HK-2 (cell line): ENCODE measurements at regions not wholly inside any gene's neighbourhood (a gene's known extent, or its start where the extent isn't known, plus 50 kb on each side); places are given as distances from the start of the nearest gene placed in this dataset.
"Not testable (repeated sequence)": the region's sequence is repeated elsewhere in the genome, so short reads cannot be mapped to it uniquely, and the experiment has no call there.

Experiments
- DNase-seq: peaks from one replicate; pipeline ENCODE4 v3.0.0-alpha.2; 2018; ENCODE audit not compliant: unreplicated experiment

GRCh38 chr2:184192649-184193048 lies 405.7 kb upstream of the ZNF804A start:
- DNase-seq, result no peak

- DNase-seq, result no peak
These were observed 400.9 kb upstream of the ZNF804A start for GRCh38 chr2:184197413-184197812.

- not testable (repeated sequence) for DNase-seq
These were observed 399.5 kb upstream of the ZNF804A start for GRCh38 chr2:184198791-184199190.

- no peak for DNase-seq
These were observed 399.1 kb upstream of the ZNF804A start for GRCh38 chr2:184199274-184199673.

GRCh38 chr2:184201246-184201645 lies 397.1 kb upstream of the ZNF804A start:
- no peak for DNase-seq

- DNase-seq, result no peak
These were observed 394.7 kb upstream of the ZNF804A start for GRCh38 chr2:184203661-184204060.

- DNase-seq, result no peak
These were observed 393.2 kb upstream of the ZNF804A start for GRCh38 chr2:184205048-184205596.

- no peak for DNase-seq
These were observed 392.3 kb upstream of the ZNF804A start for GRCh38 chr2:184206045-184206444.

GRCh38 chr2:184210329-184210728 lies 388.0 kb upstream of the ZNF804A start:
- DNase-seq, result no peak

- DNase-seq, result no peak
These were observed 382.6 kb upstream of the ZNF804A start for GRCh38 chr2:184215745-184216144.

- no peak for DNase-seq
These were observed 341.7 kb upstream of the ZNF804A start for GRCh38 chr2:184256611-184257010.

- DNase-seq, result no peak
These were observed 337.0 kb upstream of the ZNF804A start for GRCh38 chr2:184261331-184261730.

GRCh38 chr2:184261818-184262217 lies 336.5 kb upstream of the ZNF804A start:
- no peak for DNase-seq

GRCh38 chr2:184268900-184269477 lies 329.3 kb upstream of the ZNF804A start:
- no peak for DNase-seq

- no peak for DNase-seq
These were observed 327.7 kb upstream of the ZNF804A start for GRCh38 chr2:184270660-184271059.

- no peak for DNase-seq
These were observed 326.3 kb upstream of the ZNF804A start for GRCh38 chr2:184272056-184272455.

- no peak for DNase-seq
These were observed 303.5 kb upstream of the ZNF804A start for GRCh38 chr2:184294831-184295230.

GRCh38 chr2:184297085-184297484 lies 301.2 kb upstream of the ZNF804A start:
- no peak for DNase-seq

- no peak for DNase-seq
These were observed 295.8 kb upstream of the ZNF804A start for GRCh38 chr2:184302506-184302905.

- DNase-seq, result no peak
These were observed 294.3 kb upstream of the ZNF804A start for GRCh38 chr2:184304006-184304405.

- DNase-seq, result no peak
These were observed 293.2 kb upstream of the ZNF804A start for GRCh38 chr2:184305105-184305504.

GRCh38 chr2:184308706-184309105 lies 289.6 kb upstream of the ZNF804A start:
- DNase-seq, result no peak

GRCh38 chr2:184312970-184313369 lies 285.4 kb upstream of the ZNF804A start:
- no peak for DNase-seq

- no peak for DNase-seq
These were observed 283.5 kb upstream of the ZNF804A start for GRCh38 chr2:184314829-184315228.
